H1 (cell line): ENCODE measurements at regions not wholly inside any gene's neighbourhood (a gene's known extent, or its start where the extent isn't known, plus 50 kb on each side); places are given as distances from the start of the nearest gene placed in this dataset.

Experiments used
- ATF2 ChIP-seq: IDR thresholded peaks from 2 replicates; pipeline ENCODE4 v1.6.1; 2012; ENCODE audit warnings: low read length, inconsistent platforms
- ATF3 ChIP-seq: IDR thresholded peaks from 2 replicates; pipeline ENCODE4 v1.6.1; 2011; ENCODE audit warnings: low read depth, mild to moderate bottlenecking, low read length; ENCODE audit not compliant: insufficient read depth
- CHD1 ChIP-seq: IDR thresholded peaks from 2 replicates; pipeline ENCODE4 v1.6.1; 2012; ENCODE audit warnings: low read depth, low read length, improper control_type of control experiment
- HDAC6 ChIP-seq: IDR thresholded peaks from one replicate; pipeline ENCODE4 v1.7.1; 2012; ENCODE audit warnings: low read depth, mild to moderate bottlenecking, inconsistent platforms, low read length, moderate library complexity
- POLR2AphosphoS5 ChIP-seq: IDR thresholded peaks from 2 replicates; pipeline ENCODE4 v1.6.1; 2011; ENCODE audit warnings: low read depth, low read length

GRCh38 chr15:27668471-27669220 is 430.5 kb downstream of the OCA2 start (continued):
- TF ChIP-seq POLR2AphosphoS5, result no peak
- TF ChIP-seq ATF3, result no peak
- no peak for TF ChIP-seq HDAC6
- no peak for TF ChIP-seq ATF2
- no peak for TF ChIP-seq CHD1
